Sigmoid colon (tissue), 4 donors: ENCODE measurements at regions not wholly inside any gene's neighbourhood (a gene's known extent, or its start where the extent isn't known, plus 50 kb on each side); places are given as distances from the start of the nearest gene placed in this dataset.

Experiments
- POLR2A ChIP-seq, 2 donors: fragments of 450-650 bp; IDR thresholded peaks; one replicate each; pipeline ENCODE4 v1.6.1; 2016; ENCODE audit warnings: antibody characterized with exemption in 2 of 2, mild to moderate bottlenecking in 2 of 2, moderate library complexity in 2 of 2
- POLR2AphosphoS5 ChIP-seq, 4 donors: sonication (generic); formaldehyde crosslinking; IDR thresholded peaks; one replicate each; pipeline ENCODE4 v1.6.1; 2017; ENCODE audit warnings: antibody characterized with exemption in 4 of 4

GRCh38 chr2:129479892-129480291, 499.6 kb upstream of the RAB6C start:
- TF ChIP-seq POLR2A (IDR thresholded peaks at IDR 0.05) (no peak), POLR2AphosphoS5 (IDR thresholded peaks at IDR 0.05) (no peak)
